Choroid plexus epithelial cell (primary cell): ENCODE measurements at regions not wholly inside any gene's neighbourhood (a gene's known extent, or its start where the extent isn't known, plus 50 kb on each side); places are given as distances from the start of the nearest gene placed in this dataset.

Experiments used
- DNase-seq: peaks from one replicate; pipeline ENCODE4 v3.0.0-alpha.2; 2010; ENCODE audit warnings: low read depth
- H3K4me3 ChIP-seq: 2 replicates; pipeline ENCODE4 v1.5.1; 2011; ENCODE audit warnings: low read depth, mild to moderate bottlenecking, control low read depth, low read length, moderate library complexity
- TF ChIP-seq, protein P1 (sequence below): conservative IDR thresholded peaks from 2 replicates; pipeline ENCODE4 v1.5.1; 2011; ENCODE audit warnings: low read depth, mild to moderate bottlenecking, control low read depth, inconsistent platforms, low read length, moderate library complexity

DNA sequence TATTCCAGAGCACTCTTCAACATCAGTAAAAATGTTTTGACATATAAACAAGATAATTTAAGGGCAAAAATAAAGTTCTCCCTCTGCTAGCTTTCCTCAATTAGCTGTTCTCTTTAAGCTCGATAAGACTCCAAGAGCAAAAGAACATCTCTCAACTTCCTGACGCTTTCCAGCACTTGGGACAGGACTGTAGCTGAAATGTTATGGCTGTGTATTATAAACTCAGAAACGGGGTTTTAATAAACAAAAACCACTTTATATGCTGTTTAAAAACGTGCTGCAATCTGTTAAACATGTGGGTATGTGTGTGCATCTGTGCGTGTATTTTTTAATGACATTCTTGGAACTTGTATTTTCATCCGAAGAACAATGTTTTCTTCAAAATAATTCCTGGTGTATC, 71.5 kb upstream of the RGS2 start:
- no peak overlapping the region for H3K4me3 ChIP-seq
- no peak for DNase-seq
- TF ChIP-seq, protein P1, sequence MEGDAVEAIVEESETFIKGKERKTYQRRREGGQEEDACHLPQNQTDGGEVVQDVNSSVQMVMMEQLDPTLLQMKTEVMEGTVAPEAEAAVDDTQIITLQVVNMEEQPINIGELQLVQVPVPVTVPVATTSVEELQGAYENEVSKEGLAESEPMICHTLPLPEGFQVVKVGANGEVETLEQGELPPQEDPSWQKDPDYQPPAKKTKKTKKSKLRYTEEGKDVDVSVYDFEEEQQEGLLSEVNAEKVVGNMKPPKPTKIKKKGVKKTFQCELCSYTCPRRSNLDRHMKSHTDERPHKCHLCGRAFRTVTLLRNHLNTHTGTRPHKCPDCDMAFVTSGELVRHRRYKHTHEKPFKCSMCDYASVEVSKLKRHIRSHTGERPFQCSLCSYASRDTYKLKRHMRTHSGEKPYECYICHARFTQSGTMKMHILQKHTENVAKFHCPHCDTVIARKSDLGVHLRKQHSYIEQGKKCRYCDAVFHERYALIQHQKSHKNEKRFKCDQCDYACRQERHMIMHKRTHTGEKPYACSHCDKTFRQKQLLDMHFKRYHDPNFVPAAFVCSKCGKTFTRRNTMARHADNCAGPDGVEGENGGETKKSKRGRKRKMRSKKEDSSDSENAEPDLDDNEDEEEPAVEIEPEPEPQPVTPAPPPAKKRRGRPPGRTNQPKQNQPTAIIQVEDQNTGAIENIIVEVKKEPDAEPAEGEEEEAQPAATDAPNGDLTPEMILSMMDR, result no peak

DNA sequence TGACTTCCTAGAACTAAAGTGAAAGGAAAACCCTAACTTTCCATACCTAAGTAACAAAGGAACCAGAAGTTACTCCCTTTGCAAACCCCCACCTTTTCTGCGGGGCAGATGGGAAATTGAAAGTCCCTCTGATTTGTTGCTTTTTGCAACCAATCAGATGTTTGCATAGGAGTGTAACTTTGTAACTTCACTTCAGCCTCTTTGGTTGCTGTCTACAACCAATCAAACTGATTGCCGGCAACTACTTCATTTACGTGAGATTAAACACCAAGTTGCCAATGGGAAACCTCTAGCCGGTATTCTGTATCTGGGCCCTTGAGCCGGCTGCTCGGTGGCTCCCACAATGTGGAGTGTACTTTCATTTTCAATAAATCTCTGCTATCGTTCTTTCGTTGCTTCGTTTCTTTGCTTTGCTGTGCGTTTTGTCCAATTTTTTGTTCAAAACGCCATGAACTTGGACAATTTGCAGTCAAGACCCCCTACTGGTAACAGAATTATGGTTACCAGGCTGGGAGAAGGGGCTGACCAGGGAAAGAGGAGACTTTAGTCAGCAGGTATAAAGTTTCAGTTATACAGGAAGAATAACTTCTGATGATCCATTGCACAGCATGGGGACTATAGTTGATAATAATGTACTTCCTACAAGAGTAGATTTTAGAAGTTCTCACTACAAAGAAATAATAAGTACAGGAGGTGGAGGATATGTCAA, 69.2 kb upstream of the RGS2 start:
- TF ChIP-seq, protein P1, result no peak
- no peak for DNase-seq
- H3K4me3 ChIP-seq, result no peak overlapping the region

- no peak for DNase-seq
- TF ChIP-seq, protein P1, result no peak
- no peak overlapping the region for H3K4me3 ChIP-seq
Measured at GRCh38 chr1:192740214-192740613, 68.6 kb upstream of the RGS2 start.

DNA sequence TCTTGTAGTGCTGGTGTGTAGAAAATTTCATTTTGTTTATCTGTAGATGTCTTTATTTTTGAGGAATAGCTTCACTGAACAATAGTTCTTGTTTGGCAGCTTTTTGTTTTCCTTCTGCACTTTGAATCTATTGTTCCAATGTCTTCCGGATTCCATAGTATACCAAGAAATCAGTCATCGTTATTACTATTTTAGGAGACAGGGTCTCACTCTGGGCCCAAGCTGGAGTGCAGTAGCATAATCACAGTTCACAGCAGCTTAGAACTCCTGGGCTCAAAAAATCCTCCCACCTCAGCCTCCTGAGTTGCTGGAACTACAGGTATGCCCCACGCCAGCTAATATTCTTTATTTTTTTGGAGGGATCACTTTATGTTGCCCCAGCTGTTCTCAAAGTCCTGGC, 67.7 kb upstream of the RGS2 start:
- no peak overlapping the region for H3K4me3 ChIP-seq
- TF ChIP-seq, protein P1, result no peak
- no peak for DNase-seq

GRCh38 chr1:192747301-192747700, 61.5 kb upstream of the RGS2 start:
- no peak overlapping the region for H3K4me3 ChIP-seq
- peak; percentile 81 for DNase-seq
- TF ChIP-seq, protein P1, result no peak

GRCh38 chr1:192747943-192748342, 60.9 kb upstream of the RGS2 start:
- no peak overlapping the region for H3K4me3 ChIP-seq
- DNase-seq, result peak; percentile 57
- TF ChIP-seq, protein P1, result no peak

DNA sequence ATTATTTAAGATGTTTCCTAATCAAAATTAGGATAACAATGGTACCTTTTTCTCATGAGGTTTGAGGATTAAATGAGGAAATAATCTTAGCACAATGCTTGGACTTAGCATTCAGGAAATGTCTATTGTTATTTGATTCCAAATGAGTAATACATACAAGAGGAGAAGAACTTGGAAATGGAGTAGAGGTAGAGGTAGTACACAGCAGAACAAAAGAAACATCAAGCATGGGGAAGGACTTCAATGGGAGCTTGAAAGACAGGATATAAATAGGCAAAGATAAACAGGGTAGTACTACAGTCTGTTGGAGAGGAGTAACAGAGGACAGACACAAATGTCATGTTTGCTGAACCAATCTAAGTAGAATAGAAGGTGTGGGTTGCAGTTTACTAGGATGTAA, 59.5 kb upstream of the RGS2 start:
- TF ChIP-seq, protein P1, result no peak
- DNase-seq, result no peak
- no peak overlapping the region for H3K4me3 ChIP-seq
